ENCODE measurements at regions not wholly inside any gene's neighbourhood (a gene's known extent, or its start where the extent isn't known, plus 50 kb on each side); places are given as distances from the start of the nearest gene placed in this dataset.

- Histone ChIP-seq H3K36me3 (ENCODE audit: control insufficient read depth, insufficient read depth, low read length) (no peaks in the 10 kb centered on the region), H3K4me3 (ENCODE audit: low read depth, low read length) (no peak overlapping the region), H3K4me1 (ENCODE audit: control insufficient read depth, insufficient read depth, low read length) (no peaks in the 10 kb centered on the region), H3K9me3 (ENCODE audit: control insufficient read depth, insufficient read depth, low read length) (no peaks in the 10 kb centered on the region), H3K27me3 (ENCODE audit: control insufficient read depth, insufficient read depth, low read length) (no peaks in the 10 kb centered on the region), H3K27ac (ENCODE audit: low read depth, low read length) (no peak overlapping the region)
- WGBS (ENCODE audit: insufficient coverage) = no CpG with 5 or more reads among the region's 1 CpG
- no peak for DNase-seq (ENCODE audit: low read depth in 4 of 6, low spot score in 6 of 6)
Observed at GRCh38 chr3:187550446-187550845, 119.7 kb downstream of the SST start.

DNA sequence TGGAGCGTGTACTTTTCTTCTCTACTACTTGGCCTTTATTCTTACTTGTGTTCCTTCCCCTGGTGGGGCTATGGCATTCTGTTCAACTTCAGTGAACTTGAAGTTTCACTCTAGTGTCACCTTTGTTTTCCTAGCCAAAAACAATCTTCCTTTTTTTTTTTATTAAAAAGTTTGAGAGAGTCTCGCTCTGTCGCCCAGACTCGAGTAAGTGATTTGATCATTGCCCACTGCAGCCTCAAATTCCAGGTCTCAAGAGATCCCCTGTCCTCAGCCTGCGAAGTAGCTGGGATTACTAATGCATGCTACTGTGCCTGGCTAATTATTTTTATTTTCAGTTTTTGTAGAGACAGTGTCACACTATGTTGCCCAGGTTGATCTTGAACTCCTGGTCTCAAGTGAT is 124.8 kb downstream of the SST start:
- Histone ChIP-seq H3K9me3 (ENCODE audit: control insufficient read depth, insufficient read depth, low read length) (no peaks in the 10 kb centered on the region), H3K27me3 (ENCODE audit: control insufficient read depth, insufficient read depth, low read length) (no peaks in the 10 kb centered on the region), H3K36me3 (ENCODE audit: control insufficient read depth, insufficient read depth, low read length) (no peaks in the 10 kb centered on the region), H3K4me1 (ENCODE audit: control insufficient read depth, insufficient read depth, low read length) (no peaks in the 10 kb centered on the region), H3K27ac (ENCODE audit: low read depth, low read length) (no peak overlapping the region), H3K4me3 (ENCODE audit: low read depth, low read length) (no peak overlapping the region)
- WGBS (ENCODE audit: insufficient coverage) = 91% methylated on average over 4 of the region's 5 CpGs
- DNase-seq (ENCODE audit: low read depth in 4 of 6, low spot score in 6 of 6) = no peak

GRCh38 chr3:187544326-187544725 is 125.9 kb downstream of the SST start:
- Histone ChIP-seq H3K4me1 (ENCODE audit: control insufficient read depth, insufficient read depth, low read length) (no peaks in the 10 kb centered on the region), H3K27me3 (ENCODE audit: control insufficient read depth, insufficient read depth, low read length) (no peaks in the 10 kb centered on the region), H3K9me3 (ENCODE audit: control insufficient read depth, insufficient read depth, low read length) (no peaks in the 10 kb centered on the region), H3K36me3 (ENCODE audit: control insufficient read depth, insufficient read depth, low read length) (no peaks in the 10 kb centered on the region), H3K4me3 (ENCODE audit: low read depth, low read length) (no peak overlapping the region), H3K27ac (ENCODE audit: low read depth, low read length) (no peak overlapping the region)
- WGBS (ENCODE audit: insufficient coverage) = 96% methylated on average over 4 of the region's 5 CpGs
- DNase-seq (ENCODE audit: low read depth in 4 of 6, low spot score in 6 of 6) = no peak

- no CpG with 5 or more reads among the region's 6 CpGs for WGBS (ENCODE audit: insufficient coverage)
- H3K27ac ChIP-seq (ENCODE audit: low read depth, low read length) = no peak overlapping the region
- H3K9me3 ChIP-seq (ENCODE audit: control insufficient read depth, insufficient read depth, low read length) = no peaks in the 10 kb centered on the region
- H3K4me3 ChIP-seq (ENCODE audit: low read depth, low read length) = no peak overlapping the region
- H3K4me1 ChIP-seq (ENCODE audit: control insufficient read depth, insufficient read depth, low read length) = no peaks in the 10 kb centered on the region
- H3K27me3 ChIP-seq (ENCODE audit: control insufficient read depth, insufficient read depth, low read length) = no peaks in the 10 kb centered on the region
- DNase-seq (ENCODE audit: low read depth in 4 of 6, low spot score in 6 of 6) = no peak
- H3K36me3 ChIP-seq (ENCODE audit: control insufficient read depth, insufficient read depth, low read length) = no peaks in the 10 kb centered on the region
Observed at GRCh38 chr3:187540847-187541246, 129.3 kb downstream of the SST start.

DNA sequence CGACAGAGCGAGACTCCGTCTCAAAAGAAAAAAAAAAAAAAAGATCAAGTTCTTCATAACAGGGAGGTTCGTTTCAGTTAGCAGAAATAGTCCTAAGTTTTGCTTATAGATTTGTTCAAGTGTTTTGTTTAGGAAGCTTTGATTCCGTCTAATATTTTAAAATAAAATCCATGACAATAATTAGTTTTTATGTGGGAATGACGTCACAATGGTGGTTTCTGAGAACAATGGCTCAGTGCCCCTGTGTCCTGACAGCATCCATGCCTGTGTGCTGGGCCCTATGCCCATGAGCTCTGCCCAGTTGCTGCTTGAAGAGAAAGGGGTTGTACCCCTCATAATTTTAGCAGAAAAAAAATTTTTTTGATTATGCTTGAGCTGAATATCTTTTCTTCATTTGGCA is 134.0 kb downstream of the SST start:
- WGBS (ENCODE audit: insufficient coverage) = 80% methylated on average over 1 of the region's 6 CpGs
- H3K9me3 ChIP-seq (ENCODE audit: control insufficient read depth, insufficient read depth, low read length) = no peaks in the 10 kb centered on the region
- H3K36me3 ChIP-seq (ENCODE audit: control insufficient read depth, insufficient read depth, low read length) = no peaks in the 10 kb centered on the region
- no peak for DNase-seq (ENCODE audit: low read depth in 4 of 6, low spot score in 6 of 6)
- H3K27me3 ChIP-seq (ENCODE audit: control insufficient read depth, insufficient read depth, low read length) = no peaks in the 10 kb centered on the region
- H3K4me1 ChIP-seq (ENCODE audit: control insufficient read depth, insufficient read depth, low read length) = no peaks in the 10 kb centered on the region
- H3K27ac ChIP-seq (ENCODE audit: low read depth, low read length) = no peak overlapping the region
- H3K4me3 ChIP-seq (ENCODE audit: low read depth, low read length) = no peak overlapping the region

DNA sequence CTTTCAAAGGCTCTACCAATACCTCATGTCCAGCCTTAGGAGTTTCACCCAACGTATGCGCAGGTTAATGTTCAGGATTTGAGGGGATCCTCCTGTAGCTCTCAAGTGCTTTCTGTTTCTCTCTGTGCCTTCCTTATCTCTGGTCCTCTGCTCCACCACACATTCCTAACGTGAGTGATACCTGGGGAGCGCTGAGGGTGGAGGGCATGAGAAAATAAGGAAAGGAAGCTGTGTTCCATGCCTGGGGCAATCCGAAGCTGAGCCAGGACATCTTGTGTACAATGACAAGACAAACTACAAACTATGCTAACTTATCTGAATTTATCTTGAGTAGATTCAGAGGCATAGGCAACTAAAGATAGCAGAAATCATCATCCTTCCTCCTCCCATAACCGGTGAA is 136.4 kb downstream of the SST start:
- no peaks in the 10 kb centered on the region for H3K4me1 ChIP-seq (ENCODE audit: control insufficient read depth, insufficient read depth, low read length)
- DNase-seq (ENCODE audit: low read depth in 4 of 6, low spot score in 6 of 6) = no peak
- no peaks in the 10 kb centered on the region for H3K27me3 ChIP-seq (ENCODE audit: control insufficient read depth, insufficient read depth, low read length)
- no peak overlapping the region for H3K27ac ChIP-seq (ENCODE audit: low read depth, low read length)
- H3K9me3 ChIP-seq (ENCODE audit: control insufficient read depth, insufficient read depth, low read length) = no peaks in the 10 kb centered on the region
- 89% methylated on average over 2 of the region's 6 CpGs for WGBS (ENCODE audit: insufficient coverage)
- H3K4me3 ChIP-seq (ENCODE audit: low read depth, low read length) = no peak overlapping the region
- no peaks in the 10 kb centered on the region for H3K36me3 ChIP-seq (ENCODE audit: control insufficient read depth, insufficient read depth, low read length)

GRCh38 chr3:187531831-187532230 is 138.4 kb downstream of the SST start:
- H3K27ac ChIP-seq (ENCODE audit: low read depth, low read length) = no peak overlapping the region
- H3K4me1 ChIP-seq (ENCODE audit: control insufficient read depth, insufficient read depth, low read length) = no peaks in the 10 kb centered on the region
- DNase-seq (ENCODE audit: low read depth in 4 of 6, low spot score in 6 of 6) = no peak
- H3K9me3 ChIP-seq (ENCODE audit: control insufficient read depth, insufficient read depth, low read length) = no peaks in the 10 kb centered on the region
- 79% methylated on average over 1 of the region's 2 CpGs for WGBS (ENCODE audit: insufficient coverage)
- no peak overlapping the region for H3K4me3 ChIP-seq (ENCODE audit: low read depth, low read length)
- H3K27me3 ChIP-seq (ENCODE audit: control insufficient read depth, insufficient read depth, low read length) = no peaks in the 10 kb centered on the region
- no peaks in the 10 kb centered on the region for H3K36me3 ChIP-seq (ENCODE audit: control insufficient read depth, insufficient read depth, low read length)

DNA sequence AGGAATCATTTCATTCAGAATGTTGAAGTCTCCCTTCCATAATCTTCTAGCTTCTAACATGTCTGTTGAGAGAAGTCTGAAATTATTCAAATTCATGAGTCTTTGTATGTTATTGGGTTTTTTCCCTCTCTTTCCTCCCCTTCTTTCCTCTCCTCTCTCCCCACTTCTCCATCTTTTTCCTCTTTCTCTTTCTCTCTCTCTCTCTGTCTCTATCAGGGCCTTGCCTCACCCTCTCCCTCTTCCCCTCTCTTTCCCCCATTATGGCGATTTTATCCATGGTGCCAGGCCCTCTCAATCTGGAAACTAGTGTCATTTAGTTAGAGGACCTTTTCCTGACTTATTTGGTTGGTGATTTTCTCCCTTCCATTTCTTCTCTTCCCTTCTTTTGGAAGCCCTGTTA is 147.3 kb downstream of the SST start:
- no peak for DNase-seq (ENCODE audit: low read depth in 4 of 6, low spot score in 6 of 6)
- Histone ChIP-seq H3K27ac (ENCODE audit: low read depth, low read length) (no peak overlapping the region), H3K27me3 (ENCODE audit: control insufficient read depth, insufficient read depth, low read length) (no peaks in the 10 kb centered on the region), H3K36me3 (ENCODE audit: control insufficient read depth, insufficient read depth, low read length) (no peaks in the 10 kb centered on the region), H3K9me3 (ENCODE audit: control insufficient read depth, insufficient read depth, low read length) (no peaks in the 10 kb centered on the region), H3K4me3 (ENCODE audit: low read depth, low read length) (no peak overlapping the region), H3K4me1 (ENCODE audit: control insufficient read depth, insufficient read depth, low read length) (no peaks in the 10 kb centered on the region)
- no CpG with 5 or more reads among the region's 1 CpG for WGBS (ENCODE audit: insufficient coverage)

GRCh38 chr3:187522293-187522692 is 147.9 kb downstream of the SST start:
- no peak overlapping the region for H3K27ac ChIP-seq (ENCODE audit: low read depth, low read length)
- no CpG with 5 or more reads among the region's 2 CpGs for WGBS (ENCODE audit: insufficient coverage)
- no peaks in the 10 kb centered on the region for H3K36me3 ChIP-seq (ENCODE audit: control insufficient read depth, insufficient read depth, low read length)
- no peak overlapping the region for H3K4me3 ChIP-seq (ENCODE audit: low read depth, low read length)
- H3K9me3 ChIP-seq (ENCODE audit: control insufficient read depth, insufficient read depth, low read length) = no peaks in the 10 kb centered on the region
- no peaks in the 10 kb centered on the region for H3K27me3 ChIP-seq (ENCODE audit: control insufficient read depth, insufficient read depth, low read length)
- no peaks in the 10 kb centered on the region for H3K4me1 ChIP-seq (ENCODE audit: control insufficient read depth, insufficient read depth, low read length)
- DNase-seq (ENCODE audit: low read depth in 4 of 6, low spot score in 6 of 6) = no peak

DNA sequence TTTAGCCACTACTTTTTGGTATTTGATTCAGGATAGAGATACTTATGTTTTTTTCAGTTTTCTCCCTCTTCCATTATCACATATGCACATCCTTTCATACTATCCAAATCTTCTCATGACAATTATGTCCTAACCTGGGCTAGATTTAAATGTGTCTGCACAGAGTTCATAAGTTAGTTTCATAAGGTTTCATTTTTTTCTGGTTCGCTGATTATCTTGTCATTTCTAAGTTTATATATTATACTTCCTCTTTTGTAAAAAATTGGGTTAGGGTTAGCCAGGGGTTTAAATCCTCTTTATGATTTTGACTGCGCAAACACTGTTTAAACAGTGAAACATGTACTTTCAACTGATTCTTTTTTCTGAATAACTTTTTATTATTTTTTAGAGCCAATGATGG is 148.6 kb downstream of the SST start:
- WGBS (ENCODE audit: insufficient coverage) = no CpG with 5 or more reads among the region's 2 CpGs
- Histone ChIP-seq H3K27me3 (ENCODE audit: control insufficient read depth, insufficient read depth, low read length) (no peaks in the 10 kb centered on the region), H3K9me3 (ENCODE audit: control insufficient read depth, insufficient read depth, low read length) (no peaks in the 10 kb centered on the region), H3K4me1 (ENCODE audit: control insufficient read depth, insufficient read depth, low read length) (no peaks in the 10 kb centered on the region), H3K4me3 (ENCODE audit: low read depth, low read length) (no peak overlapping the region), H3K27ac (ENCODE audit: low read depth, low read length) (no peak overlapping the region), H3K36me3 (ENCODE audit: control insufficient read depth, insufficient read depth, low read length) (no peaks in the 10 kb centered on the region)
- no peak for DNase-seq (ENCODE audit: low read depth in 4 of 6, low spot score in 6 of 6)

All from spinal cord (tissue), 9 donors.